ENCODE measurements at regions not wholly inside any gene's neighbourhood (a gene's known extent, or its start where the extent isn't known, plus 50 kb on each side); places are given as distances from the start of the nearest gene placed in this dataset.

DNA sequence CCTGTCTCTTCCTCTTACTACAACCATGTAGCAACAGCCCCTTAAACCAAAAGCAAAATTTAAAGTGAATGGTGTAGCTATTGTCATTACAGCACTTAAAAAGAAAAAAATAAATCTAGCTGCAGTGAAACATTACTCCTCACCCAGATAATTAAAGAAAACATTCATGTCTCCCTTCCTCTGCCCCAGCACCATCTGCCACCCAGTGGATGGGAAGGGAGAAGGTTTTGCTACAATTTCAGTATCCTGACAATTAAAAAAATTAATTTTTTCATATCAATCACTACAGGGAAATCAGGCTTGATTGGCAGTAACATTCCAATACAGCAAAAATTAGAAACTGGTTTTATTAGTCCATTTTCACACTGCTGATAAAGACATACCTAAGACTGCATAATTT, 147.4 kb upstream of the PUM3 start:
- H3K27me3 ChIP-seq (ENCODE audit: insufficient read depth, low read length) = peaks cover 23% of the 10 kb centered on the region; the same call in 1 of the 2 replicates
- RAD21 ChIA-PET (ENCODE audit: low non-redundant PET in 1 of 2, low total read pairs in 2 of 2, uncharacterized antibody in 2 of 2, unreplicated experiment in 2 of 2) = no interaction called here
- H3K79me2 ChIP-seq (ENCODE audit: insufficient read depth, low read length) = no peaks in the 10 kb centered on the region
- H3K36me3 ChIP-seq (ENCODE audit: control insufficient read depth in 1 of 2, insufficient read depth in 2 of 2, low read length in 2 of 2) = no peaks in the 10 kb centered on the region
- no peak overlapping the region for H3K4me3 ChIP-seq (replicated peaks in 1 of 2; ENCODE audit: low read depth in 1 of 2, low read length in 2 of 2)
- no peak overlapping the region for H3K9ac ChIP-seq (ENCODE audit: low read length)
- no peak overlapping the region for H2AFZ ChIP-seq (ENCODE audit: low read depth, low read length, poor library complexity, severe bottlenecking)
- no TSS peak for BruUV-seq (replicated peaks)
- H3K4me1 ChIP-seq (ENCODE audit: control insufficient read depth in 1 of 2, insufficient read depth in 2 of 2, low read length in 2 of 2) = no peaks in the 10 kb centered on the region
- H3K27ac ChIP-seq (ENCODE audit: low read depth, low read length) = no peak overlapping the region
- ATAC-seq (no peak), DNase-seq (ENCODE audit: low read depth, low spot score) (no peak)
- H3K9me3 ChIP-seq (ENCODE audit: control insufficient read depth in 1 of 2, insufficient read depth in 1 of 2, low read depth in 1 of 2, low read length in 2 of 2) = no peaks in the 10 kb centered on the region
- POLR2A ChIA-PET = no interaction called here
- H3K4me2 ChIP-seq (ENCODE audit: low read length) = no peak overlapping the region
- H3K9me2 ChIP-seq (ENCODE audit: insufficient read depth) = no peaks in the 10 kb centered on the region
- CTCF ChIA-PET = interaction anchor here (1.4 to 1.5 kb wide), 2 partner anchors 132 to 134 kb away, joined by 3 to 5 read pairs; no protein-coding TSS in a partner anchor
- H4K20me1 ChIP-seq (ENCODE audit: insufficient read depth) = no peaks in the 10 kb centered on the region
- TF ChIP-seq, protein P1, sequence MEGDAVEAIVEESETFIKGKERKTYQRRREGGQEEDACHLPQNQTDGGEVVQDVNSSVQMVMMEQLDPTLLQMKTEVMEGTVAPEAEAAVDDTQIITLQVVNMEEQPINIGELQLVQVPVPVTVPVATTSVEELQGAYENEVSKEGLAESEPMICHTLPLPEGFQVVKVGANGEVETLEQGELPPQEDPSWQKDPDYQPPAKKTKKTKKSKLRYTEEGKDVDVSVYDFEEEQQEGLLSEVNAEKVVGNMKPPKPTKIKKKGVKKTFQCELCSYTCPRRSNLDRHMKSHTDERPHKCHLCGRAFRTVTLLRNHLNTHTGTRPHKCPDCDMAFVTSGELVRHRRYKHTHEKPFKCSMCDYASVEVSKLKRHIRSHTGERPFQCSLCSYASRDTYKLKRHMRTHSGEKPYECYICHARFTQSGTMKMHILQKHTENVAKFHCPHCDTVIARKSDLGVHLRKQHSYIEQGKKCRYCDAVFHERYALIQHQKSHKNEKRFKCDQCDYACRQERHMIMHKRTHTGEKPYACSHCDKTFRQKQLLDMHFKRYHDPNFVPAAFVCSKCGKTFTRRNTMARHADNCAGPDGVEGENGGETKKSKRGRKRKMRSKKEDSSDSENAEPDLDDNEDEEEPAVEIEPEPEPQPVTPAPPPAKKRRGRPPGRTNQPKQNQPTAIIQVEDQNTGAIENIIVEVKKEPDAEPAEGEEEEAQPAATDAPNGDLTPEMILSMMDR (IDR thresholded peaks at IDR 0.05 in 2 of 3, conservative IDR thresholded peaks at IDR 0.05 in 1 of 3; ENCODE audit: borderline replicate concordance in 1 of 3, insufficient read depth in 1 of 3, low read depth in 2 of 3, low read length in 2 of 3) = peak in 2 of 3 experiments; percentile 31 to 40; a peak in 3 of 6 replicates
- TF ChIP-seq RAD21 (IDR thresholded peaks at IDR 0.05; ENCODE audit: low read depth) = peak; percentile 26; the same call in 1 of the 2 replicates
- TF ChIP-seq POLR2AphosphoS5 (IDR thresholded peaks at IDR 0.05; ENCODE audit: low read depth, low read length) = no peak
- intact Hi-C loops (cut with micrococcal nuclease) = loop anchor here (5.0 kb wide), 2 partner anchors 119 to 134 kb away; no protein-coding TSS in a partner anchor

DNA sequence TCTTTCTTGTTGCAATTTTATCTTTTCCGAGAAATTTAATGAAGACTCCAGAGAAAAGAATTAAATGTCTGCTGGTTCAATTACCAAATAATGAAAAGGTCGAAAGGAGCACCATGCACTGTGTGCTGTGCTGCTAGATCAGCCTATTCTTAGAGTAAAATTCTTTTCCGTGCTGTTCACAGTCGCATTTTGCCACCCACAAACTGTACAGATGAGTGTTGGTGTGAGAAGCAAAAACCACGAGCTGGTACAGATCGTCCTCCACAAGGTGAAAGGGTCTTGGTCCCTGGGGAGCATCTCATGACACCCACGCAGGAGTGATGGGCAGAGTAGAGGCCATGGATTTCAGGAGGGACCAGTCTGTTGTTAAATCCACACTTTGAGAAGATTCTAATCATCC, 143.8 kb upstream of the PUM3 start:
- POLR2A ChIA-PET = no interaction called here
- no peak for DNase-seq (ENCODE audit: low read depth, low spot score)
- no peak overlapping the region for H3K4me2 ChIP-seq (ENCODE audit: low read length)
- TF ChIP-seq TCF7L2 (IDR thresholded peaks at IDR 0.05; ENCODE audit: borderline replicate concordance, extremely low read depth, insufficient read depth, insufficient read length) = no peak
- TF ChIP-seq, protein P2, sequence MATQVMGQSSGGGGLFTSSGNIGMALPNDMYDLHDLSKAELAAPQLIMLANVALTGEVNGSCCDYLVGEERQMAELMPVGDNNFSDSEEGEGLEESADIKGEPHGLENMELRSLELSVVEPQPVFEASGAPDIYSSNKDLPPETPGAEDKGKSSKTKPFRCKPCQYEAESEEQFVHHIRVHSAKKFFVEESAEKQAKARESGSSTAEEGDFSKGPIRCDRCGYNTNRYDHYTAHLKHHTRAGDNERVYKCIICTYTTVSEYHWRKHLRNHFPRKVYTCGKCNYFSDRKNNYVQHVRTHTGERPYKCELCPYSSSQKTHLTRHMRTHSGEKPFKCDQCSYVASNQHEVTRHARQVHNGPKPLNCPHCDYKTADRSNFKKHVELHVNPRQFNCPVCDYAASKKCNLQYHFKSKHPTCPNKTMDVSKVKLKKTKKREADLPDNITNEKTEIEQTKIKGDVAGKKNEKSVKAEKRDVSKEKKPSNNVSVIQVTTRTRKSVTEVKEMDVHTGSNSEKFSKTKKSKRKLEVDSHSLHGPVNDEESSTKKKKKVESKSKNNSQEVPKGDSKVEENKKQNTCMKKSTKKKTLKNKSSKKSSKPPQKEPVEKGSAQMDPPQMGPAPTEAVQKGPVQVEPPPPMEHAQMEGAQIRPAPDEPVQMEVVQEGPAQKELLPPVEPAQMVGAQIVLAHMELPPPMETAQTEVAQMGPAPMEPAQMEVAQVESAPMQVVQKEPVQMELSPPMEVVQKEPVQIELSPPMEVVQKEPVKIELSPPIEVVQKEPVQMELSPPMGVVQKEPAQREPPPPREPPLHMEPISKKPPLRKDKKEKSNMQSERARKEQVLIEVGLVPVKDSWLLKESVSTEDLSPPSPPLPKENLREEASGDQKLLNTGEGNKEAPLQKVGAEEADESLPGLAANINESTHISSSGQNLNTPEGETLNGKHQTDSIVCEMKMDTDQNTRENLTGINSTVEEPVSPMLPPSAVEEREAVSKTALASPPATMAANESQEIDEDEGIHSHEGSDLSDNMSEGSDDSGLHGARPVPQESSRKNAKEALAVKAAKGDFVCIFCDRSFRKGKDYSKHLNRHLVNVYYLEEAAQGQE (IDR thresholded peaks at IDR 0.05; ENCODE audit: low read depth) = no peak
- no peak for TF ChIP-seq EZH2phosphoT487 (IDR thresholded peaks at IDR 0.05; ENCODE audit: borderline replicate concordance)
- no peak for TF ChIP-seq SP1 (IDR thresholded peaks at IDR 0.05; ENCODE audit: low read depth)
- RAD21 ChIA-PET (ENCODE audit: low non-redundant PET in 1 of 2, low total read pairs in 2 of 2, uncharacterized antibody in 2 of 2, unreplicated experiment in 2 of 2) = no interaction called here
- H3K36me3 ChIP-seq (ENCODE audit: control insufficient read depth in 1 of 2, insufficient read depth in 2 of 2, low read length in 2 of 2) = no peaks in the 10 kb centered on the region
- H3K4me3 ChIP-seq (replicated peaks in 1 of 2; ENCODE audit: low read depth in 1 of 2, low read length in 2 of 2) = no peak overlapping the region
- no peaks in the 10 kb centered on the region for H3K79me2 ChIP-seq (ENCODE audit: insufficient read depth, low read length)
- ATAC-seq = no peak
- no TSS peak for BruUV-seq (replicated peaks)
- H3K9ac ChIP-seq (ENCODE audit: low read length) = no peak overlapping the region
- intact Hi-C loops (cut with micrococcal nuclease) = no loop called here
- CTCF ChIA-PET = no interaction called here
- H3K27ac ChIP-seq (ENCODE audit: low read depth, low read length) = no peak overlapping the region
- H2AFZ ChIP-seq (ENCODE audit: low read depth, low read length, poor library complexity, severe bottlenecking) = no peak overlapping the region
- H3K4me1 ChIP-seq (ENCODE audit: control insufficient read depth in 1 of 2, insufficient read depth in 2 of 2, low read length in 2 of 2) = no peaks in the 10 kb centered on the region
- peaks cover 31% of the 10 kb centered on the region; the same call in 1 of the 2 replicates for H3K27me3 ChIP-seq (ENCODE audit: insufficient read depth, low read length)
- H3K9me2 ChIP-seq (ENCODE audit: insufficient read depth) = no peaks in the 10 kb centered on the region
- H3K9me3 ChIP-seq (ENCODE audit: control insufficient read depth in 1 of 2, insufficient read depth in 1 of 2, low read depth in 1 of 2, low read length in 2 of 2) = no peaks in the 10 kb centered on the region
- H4K20me1 ChIP-seq (ENCODE audit: insufficient read depth) = no peaks in the 10 kb centered on the region

Measured in HCT116 (cell line).